ENCODE measurements at regions not wholly inside any gene's neighbourhood (a gene's known extent, or its start where the extent isn't known, plus 50 kb on each side); places are given as distances from the start of the nearest gene placed in this dataset.

GRCh38 chr13:47764817-47765216 is 236.3 kb downstream of the SUCLA2 start:
- no peak for TF ChIP-seq CTCF (IDR thresholded peaks at IDR 0.05; ENCODE audit: insufficient read depth, low read depth, low read length)
- no peak for TF ChIP-seq EZH2 (IDR thresholded peaks at IDR 0.05; ENCODE audit: insufficient read depth, low read length)

All from astrocyte (in vitro differentiated cells and primary cell).